Right renal cortex interstitium (tissue), 3 donors: ENCODE measurements at regions not wholly inside any gene's neighbourhood (a gene's known extent, or its start where the extent isn't known, plus 50 kb on each side); places are given as distances from the start of the nearest gene placed in this dataset.

Experiments
- DNase-seq, 3 donors: peaks; one replicate each; pipeline ENCODE4 v3.0.0-alpha.2; 2013; ENCODE audit warnings: low read depth in 3 of 3, low spot score in 2 of 3

DNA sequence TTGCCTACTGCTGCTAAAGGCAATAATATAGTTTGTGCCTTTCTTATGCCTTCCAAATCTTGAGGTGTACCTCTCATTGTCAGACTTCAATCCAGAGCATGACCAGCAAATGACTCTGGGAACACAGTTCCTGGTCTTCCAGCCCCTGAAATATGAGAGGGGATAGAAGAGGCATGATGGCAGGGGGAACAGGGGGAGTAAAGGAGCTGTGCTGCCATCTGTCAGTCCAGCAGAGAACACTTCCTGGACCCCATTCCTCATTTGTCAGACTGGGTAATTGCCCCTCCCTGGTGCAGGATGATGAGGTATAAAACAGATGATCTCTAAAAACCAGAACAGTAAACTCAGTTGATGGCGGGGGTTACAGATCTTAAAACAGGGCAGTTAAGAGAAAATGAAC, 618.7 kb downstream of the DIAPH3 start:
- DNase-seq, result no peak

DNA sequence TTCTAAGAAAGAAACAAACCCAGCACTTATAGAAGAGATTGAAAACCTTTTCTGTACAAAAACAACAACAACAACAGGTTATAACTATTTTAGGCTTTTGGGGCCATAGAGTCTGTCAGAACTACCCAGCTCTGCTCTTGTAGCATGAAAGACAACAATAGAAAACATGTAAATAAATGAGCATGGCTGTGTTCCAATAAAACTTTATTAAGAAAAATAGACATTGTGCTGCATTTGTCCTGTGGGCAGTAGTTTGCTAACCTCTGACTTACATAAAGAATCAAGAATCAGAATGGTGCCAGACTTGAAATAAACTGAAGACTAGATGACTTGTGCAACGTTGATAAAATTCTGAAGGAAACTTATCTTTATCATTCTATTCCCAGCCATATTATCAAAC, 617.5 kb downstream of the DIAPH3 start:
- no peak for DNase-seq

DNA sequence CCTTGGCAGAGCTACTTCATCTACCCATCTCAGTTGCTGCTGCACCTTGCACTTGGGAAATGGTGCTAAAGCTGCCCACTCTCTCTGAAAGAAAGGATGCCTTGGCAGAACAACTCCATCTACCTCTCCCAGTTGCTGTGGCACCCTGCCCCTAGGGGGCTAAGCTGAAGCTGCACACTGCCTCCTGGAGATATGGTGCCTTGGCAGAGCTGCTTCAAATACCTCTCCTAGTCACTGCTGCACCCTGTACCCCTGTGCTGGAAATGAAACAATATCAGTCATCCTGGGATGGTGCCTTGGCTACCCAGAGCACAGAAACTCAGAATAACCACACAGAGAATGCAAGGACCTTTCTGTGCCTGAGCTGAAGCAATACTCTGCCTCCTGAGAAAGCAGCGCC, 615.8 kb downstream of the DIAPH3 start:
- no peak for DNase-seq

DNA sequence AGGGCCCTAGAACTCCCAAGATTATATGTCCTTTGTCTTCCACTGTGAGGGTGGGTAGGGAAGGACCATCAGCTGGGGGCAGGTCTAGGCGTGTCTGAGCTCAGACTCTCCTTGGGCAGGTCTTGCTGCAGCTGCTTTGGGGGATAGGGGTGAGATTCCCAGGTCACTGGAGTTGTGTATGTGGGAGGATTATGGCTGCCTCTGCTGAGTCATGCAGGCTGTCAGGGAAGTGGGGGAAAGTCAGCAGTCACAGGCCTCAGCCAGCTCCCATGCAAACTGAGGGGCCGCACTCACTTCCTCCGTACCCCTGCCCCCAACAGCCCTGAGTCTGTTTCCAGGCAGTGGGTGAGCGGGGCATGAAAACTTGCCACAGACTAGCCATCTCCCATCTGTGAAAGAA, 600.8 kb downstream of the DIAPH3 start:
- DNase-seq, result no peak

DNA sequence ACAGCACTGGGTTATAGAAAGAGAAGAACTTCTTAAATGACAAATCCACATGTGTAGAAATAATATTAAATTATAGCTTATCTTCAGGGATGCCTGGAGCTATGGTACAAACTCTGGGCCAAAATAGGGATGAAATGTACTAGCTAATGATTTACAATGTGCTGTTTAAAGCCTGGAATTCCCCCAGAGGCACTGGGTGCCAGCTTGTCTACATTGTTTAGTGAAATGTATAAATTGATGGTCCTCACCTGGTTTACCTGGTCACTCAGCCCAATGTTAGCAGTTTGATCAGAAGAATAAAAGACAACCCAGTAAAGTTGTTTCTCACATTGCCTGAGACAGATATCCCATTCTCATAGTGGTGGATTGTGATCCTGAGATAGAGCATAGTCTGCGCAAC, 597.2 kb downstream of the DIAPH3 start:
- DNase-seq, result no peak

DNA sequence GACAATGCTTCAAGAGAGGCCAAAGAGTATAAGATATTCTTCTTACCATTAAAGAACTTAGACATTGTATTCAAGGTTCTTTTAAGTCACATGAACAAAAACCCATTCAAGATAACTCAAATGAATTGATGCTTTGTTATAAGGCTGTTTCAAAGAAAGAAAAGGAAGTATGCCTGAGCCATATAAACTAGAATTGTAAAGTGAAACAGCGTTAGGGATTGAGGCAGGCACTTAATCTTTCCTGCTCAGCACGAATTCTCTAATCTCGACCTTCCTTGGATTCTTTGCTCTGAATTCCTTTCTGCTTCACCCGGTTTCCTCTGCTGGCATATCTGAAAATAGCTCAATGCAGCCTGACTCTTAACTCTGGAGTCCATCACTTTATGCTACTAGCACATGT, 595.4 kb downstream of the DIAPH3 start:
- DNase-seq, result no peak

DNA sequence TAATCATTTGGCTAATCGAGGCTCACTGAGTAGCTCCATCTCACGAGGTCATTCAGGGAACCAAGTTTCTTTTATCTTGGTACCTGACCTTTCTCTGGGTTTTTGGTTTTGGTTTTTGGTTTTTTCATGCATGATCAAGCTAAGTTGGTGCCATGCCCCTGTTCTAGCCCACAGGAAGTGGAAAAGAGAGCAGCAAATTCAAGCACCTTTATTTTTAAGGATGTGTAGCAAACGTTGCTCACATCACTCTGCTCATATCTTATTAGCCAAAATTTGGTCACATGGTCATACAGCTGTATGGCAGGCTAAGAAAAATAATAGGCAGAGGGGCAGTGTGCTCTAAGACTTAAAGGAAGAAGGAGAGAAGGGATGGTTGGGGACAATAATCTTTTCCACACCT, 593.5 kb downstream of the DIAPH3 start:
- no peak for DNase-seq

DNA sequence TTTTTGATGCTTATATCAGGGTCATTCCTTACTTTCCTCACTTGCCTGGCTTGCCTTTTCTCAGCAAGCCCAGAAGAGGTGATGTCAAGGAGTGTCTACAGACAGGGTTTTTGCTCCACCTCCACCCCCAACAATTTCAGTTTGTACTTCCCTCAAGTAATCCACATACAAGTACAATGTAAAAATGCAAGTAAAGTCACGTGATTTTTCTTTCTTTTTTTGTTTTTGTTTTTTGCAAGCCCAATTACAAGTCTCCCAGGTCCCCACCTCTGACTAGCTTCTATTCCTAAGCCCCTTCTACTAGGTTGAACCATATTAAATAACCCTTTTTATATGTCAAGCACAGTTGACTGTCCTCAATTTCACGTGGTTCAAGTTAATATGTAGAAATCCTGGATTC, 579.6 kb downstream of the DIAPH3 start:
- DNase-seq, result no peak

DNA sequence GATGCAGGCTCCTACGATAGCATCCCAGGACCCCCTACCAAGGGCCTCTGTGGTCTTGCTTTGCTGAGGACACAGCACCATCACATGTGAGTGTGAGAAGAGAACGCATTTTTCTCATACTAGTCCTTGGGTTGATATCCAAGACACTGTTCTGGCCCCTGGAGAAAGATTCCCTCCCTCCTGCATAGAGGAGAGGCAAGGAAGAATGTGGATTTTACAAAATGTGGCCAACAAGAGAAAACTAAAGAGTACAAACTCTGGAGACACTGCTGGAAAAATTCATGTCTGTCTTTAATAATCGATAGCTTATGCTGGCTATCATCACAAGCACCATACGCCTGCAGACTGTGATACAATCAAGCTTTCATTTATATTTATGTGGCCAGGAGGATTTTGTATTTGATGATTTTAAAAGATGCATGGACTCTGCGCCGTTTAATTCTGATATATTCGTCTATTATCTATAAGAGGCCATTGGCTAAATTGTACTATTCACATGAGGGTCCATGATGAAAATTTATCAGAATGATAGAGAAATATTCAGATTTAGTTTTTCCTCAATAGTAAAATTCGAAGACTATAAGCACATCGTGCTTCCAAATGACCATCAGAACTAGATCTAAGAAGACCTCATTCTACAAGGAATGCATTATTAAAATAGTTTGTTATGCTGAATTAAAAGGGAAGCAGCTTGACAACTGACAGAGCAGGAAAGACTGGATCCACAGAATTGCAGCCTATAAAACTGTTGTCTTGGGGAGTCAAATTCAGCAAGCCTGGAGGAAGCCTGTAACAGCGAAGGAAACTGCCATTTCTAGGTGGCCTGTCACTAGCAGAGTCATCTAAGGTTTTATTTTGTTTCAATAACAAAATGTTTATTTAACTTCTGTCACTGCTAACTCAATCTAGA, 578.7 kb downstream of the DIAPH3 start:
- no peak for DNase-seq

DNA sequence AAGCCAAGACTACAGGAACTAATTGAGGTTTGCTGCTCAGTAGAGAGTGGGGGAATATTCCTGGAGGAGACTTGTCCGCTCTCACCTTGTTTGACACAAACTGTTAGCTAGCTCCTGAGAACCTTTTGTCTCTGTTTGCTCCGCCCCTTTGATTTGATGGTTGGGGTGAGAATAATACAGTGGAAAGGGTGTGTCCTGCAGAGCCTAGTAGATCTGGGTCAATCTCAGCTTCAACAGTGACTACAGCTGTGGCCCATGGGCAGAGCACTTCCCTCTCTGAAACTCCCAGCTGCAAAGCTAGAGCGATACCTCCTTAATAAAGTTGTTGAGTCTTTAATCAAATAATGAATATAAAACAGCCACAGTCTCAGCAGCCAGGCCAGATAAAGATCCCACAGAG, 576.7 kb downstream of the DIAPH3 start:
- DNase-seq, result no peak

DNA sequence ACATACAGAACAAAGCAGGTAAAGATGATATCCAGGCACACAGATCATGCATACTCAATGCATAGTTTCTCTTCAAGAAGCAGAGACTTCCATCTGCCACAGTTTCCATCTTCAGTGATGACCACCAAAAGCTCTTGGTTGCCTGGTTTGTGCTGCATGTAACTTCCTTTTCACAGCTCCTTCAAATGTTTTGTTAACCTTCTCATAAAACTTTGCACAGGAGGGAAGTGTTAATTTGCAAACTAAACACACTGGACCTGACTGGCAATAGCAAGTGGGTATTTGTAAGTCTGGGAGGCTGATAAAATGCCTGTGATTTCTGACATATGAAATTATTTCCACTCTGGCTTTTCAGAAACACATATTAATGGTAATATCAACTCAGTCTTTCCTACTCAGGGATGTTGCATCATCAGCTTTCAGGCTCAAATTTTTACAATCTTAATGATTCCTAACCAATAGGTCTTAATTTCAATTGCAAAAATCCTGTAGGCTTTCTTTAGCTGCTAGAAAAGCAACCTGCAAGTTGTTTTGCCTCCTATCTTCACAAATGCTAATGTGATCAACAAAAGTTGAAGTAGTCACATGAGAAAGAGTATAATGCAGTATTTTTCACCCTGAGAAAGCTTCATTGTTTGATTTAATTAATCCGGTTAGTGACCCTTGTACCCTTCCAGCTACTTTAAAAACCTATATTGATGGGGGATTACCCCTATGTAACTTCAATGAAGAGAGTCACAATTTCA, 575.6 kb downstream of the DIAPH3 start:
- no peak for DNase-seq

DNA sequence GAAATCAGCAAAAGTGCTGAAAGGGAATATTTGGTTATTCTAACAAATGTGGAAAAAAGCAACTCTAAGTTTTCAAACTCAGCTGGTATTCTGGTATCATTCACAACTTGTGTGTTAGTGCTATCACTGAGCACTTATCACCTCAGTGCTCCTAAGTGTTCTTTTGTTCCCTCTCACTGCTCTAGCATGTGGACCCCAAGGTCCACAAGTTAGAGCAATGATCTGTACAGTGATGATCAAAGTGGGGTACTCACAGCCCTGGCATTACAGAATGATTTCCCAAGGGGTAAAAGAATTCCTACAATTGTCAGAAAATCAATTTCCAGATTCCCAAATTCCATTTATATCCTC, 575.0 kb downstream of the DIAPH3 start:
- DNase-seq, result no peak

DNA sequence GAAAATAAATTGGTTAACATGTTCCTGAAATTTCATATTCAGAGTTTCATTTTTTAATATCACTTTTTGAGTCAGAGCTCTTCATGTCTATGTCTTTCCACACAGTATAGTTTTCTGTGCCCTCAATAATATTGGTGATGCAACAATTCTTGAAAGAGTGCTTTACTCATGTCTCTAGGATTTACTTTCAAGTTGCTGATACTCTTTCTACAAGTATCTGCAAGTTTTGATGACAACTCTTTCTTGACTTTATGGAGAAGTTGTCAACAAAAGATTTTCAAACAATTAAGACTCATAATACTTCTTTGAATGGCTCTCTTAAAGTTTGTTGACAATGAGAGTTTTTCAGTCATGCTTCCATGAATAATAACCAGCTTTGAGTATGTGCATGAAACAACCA, 561.7 kb downstream of the DIAPH3 start:
- DNase-seq, result no peak

DNA sequence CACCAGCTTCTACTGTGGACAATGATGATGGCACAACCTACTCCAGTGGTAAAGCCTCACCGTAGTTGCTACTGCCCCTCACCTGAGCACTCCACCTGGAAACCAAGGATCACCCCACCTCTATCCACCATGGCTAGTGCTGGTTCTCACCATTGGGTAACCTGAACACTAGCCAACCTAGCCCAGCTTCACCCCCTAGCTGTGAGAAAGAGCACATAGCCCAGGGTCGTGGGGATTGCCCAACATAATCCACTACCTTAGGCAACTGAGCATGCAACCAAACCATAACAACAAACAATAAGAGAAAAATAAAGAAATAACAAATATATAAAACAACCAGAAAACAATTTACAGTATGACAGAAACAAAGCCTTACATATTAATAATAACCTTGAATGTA, 560.1 kb downstream of the DIAPH3 start:
- no peak for DNase-seq

DNA sequence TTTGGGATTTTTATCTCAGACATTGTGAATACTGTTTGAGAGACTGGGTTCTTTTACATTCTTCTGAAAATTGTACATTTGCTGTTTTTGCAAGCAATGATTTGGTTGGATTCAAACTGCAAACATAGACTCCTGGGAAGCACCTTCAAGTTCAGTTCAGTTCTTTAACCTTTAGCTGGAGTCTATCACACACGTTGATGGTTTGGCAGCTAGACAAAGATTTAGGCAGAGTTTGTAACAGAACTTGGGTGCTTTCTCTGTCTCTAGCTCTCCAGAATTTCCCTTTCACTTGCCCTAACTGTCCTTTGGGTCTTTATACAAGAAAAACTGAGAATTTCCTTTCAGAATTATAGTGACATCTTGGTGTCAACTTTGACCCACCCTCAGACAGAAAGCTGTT, 556.6 kb downstream of the DIAPH3 start:
- DNase-seq, result no peak

DNA sequence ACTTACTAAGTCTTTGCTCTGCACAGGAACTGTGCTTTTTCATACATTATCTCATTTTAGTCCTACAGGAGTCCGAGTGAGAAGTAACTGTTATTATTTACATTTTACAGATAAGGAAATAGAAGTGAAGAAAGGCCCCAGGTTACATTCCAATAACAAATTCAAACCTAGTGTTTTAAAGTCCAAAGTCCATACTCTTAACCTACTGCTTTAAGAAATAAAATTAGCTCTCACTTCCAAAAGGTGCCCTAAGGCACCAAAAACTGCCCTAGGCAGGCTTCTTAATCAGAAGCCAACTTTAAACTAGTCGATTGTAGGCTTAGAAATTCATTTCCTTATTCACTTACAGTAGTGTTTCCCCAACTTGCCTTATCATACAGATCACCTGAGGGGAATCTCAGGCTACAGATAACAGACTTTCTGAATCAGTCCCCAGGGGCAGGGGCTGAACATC, 555.9 kb downstream of the DIAPH3 start:
- DNase-seq, result no peak

DNA sequence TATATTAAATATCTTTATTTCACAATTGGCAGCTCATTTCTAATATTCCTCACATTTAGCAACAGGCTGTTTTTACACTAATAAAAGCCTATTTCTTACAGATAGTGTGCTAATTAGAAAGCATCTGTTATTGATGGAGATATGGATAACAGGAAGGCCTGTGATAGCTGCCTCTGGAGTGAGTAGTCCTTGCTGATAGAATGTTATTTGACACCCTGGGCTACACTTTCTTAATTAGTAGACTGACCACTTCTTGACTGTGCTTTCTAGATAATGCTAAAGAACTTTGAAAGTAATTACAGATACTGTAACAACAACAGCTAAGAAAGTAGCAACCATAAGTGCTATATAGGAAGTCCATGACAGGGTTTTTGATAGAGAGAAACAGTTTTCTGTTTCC, 554.3 kb downstream of the DIAPH3 start:
- DNase-seq, result no peak
